BJ (cell line): ENCODE measurements at regions not wholly inside any gene's neighbourhood (a gene's known extent, or its start where the extent isn't known, plus 50 kb on each side); places are given as distances from the start of the nearest gene placed in this dataset.

Experiments
- CTCF ChIA-PET: fragments of 350-600 bp; formaldehyde crosslinking; extraction: SDS; loops from one replicate; lab custom pipeline; 2021; ENCODE audit warnings: antibody characterized with exemption, inconsistent platforms; lab: Yijun Ruan, JAX
- POLR2A ChIA-PET: fragments of 300-600 bp; sonication (Branson Sonifier 250); formaldehyde crosslinking; extraction: SDS; loops from one replicate; lab custom pipeline; 2021; ENCODE audit warnings: antibody characterized with exemption; lab: Charles Lee
- DNase-seq: peaks from one replicate; pipeline ENCODE4 v3.0.0-alpha.2; 2011; ENCODE audit warnings: low read depth
- H3K27me3 ChIP-seq: 2 replicates; pipeline ENCODE4 v1.6.0; 2011; ENCODE audit warnings: low read length; ENCODE audit not compliant: control insufficient read depth, insufficient read depth
- H3K36me3 ChIP-seq: 2 replicates; pipeline ENCODE4 v1.5.1; 2011; ENCODE audit warnings: low read length; ENCODE audit not compliant: control insufficient read depth, insufficient read depth
- H3K4me3 ChIP-seq: 2 replicates; pipeline ENCODE4 v1.5.1; 2011; ENCODE audit warnings: low read depth, mild to moderate bottlenecking, control low read depth, low read length
- TF ChIP-seq, protein P1 (sequence below): IDR thresholded peaks from 2 replicates; pipeline ENCODE4 v1.5.1; 2011; ENCODE audit warnings: low read depth, mild to moderate bottlenecking, control low read depth, inconsistent platforms, low read length, moderate library complexity; ENCODE audit not compliant: insufficient read depth

DNA sequence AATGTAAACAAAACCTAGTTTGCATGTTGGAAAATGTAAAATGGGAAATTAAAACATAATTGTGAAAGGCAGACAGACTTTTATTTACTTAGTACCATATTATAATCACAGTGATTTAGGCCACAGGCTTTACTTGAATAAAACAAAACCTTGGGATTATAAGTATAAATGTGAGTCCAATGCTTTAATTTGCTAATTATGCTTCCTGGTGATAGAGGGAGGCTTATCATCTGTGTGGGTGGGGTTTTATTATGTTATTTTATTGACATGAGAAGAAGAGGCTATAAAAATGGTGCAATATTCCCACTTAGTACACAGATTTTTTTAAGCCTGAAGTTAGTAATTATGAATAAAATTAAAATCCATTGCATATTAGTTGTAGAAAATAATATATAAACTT lies 248.3 kb upstream of the TBL1XR1 start:
- H3K4me3 ChIP-seq: no peak overlapping the region
- DNase-seq: no peak
- TF ChIP-seq, protein P1, sequence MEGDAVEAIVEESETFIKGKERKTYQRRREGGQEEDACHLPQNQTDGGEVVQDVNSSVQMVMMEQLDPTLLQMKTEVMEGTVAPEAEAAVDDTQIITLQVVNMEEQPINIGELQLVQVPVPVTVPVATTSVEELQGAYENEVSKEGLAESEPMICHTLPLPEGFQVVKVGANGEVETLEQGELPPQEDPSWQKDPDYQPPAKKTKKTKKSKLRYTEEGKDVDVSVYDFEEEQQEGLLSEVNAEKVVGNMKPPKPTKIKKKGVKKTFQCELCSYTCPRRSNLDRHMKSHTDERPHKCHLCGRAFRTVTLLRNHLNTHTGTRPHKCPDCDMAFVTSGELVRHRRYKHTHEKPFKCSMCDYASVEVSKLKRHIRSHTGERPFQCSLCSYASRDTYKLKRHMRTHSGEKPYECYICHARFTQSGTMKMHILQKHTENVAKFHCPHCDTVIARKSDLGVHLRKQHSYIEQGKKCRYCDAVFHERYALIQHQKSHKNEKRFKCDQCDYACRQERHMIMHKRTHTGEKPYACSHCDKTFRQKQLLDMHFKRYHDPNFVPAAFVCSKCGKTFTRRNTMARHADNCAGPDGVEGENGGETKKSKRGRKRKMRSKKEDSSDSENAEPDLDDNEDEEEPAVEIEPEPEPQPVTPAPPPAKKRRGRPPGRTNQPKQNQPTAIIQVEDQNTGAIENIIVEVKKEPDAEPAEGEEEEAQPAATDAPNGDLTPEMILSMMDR: no peak
- ChIA-PET CTCF (no interaction called here), POLR2A (no interaction called here)
- H3K27me3 ChIP-seq: no peaks in the 10 kb centered on the region
- H3K36me3 ChIP-seq: no peaks in the 10 kb centered on the region

DNA sequence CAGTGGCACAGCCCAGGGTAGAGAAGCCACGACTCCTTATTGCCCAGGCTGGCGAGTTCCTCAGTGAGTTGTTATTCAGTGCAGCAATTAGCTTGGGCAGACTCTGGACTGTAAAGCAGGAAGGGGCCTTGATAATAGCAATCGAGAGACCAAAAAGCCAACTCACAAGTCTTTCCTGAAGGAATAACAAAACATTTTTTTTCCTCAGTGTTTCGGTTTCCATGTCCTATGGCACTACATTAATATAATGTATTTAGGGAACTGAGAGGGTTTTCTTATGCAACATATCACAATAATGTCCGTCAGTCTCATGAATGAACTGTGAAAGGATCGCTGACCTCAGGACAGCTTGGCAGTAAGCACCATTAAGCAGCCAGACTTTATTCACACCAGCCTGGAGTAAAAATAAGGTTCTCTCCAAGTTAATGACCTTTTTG lies 248.9 kb upstream of the TBL1XR1 start:
- H3K4me3 ChIP-seq: no peak overlapping the region
- CTCF ChIA-PET: no interaction called here
- no peaks in the 10 kb centered on the region for H3K27me3 ChIP-seq
- no peaks in the 10 kb centered on the region for H3K36me3 ChIP-seq
- TF ChIP-seq, protein P1: no peak
- POLR2A ChIA-PET: no interaction called here
- DNase-seq: no peak

DNA sequence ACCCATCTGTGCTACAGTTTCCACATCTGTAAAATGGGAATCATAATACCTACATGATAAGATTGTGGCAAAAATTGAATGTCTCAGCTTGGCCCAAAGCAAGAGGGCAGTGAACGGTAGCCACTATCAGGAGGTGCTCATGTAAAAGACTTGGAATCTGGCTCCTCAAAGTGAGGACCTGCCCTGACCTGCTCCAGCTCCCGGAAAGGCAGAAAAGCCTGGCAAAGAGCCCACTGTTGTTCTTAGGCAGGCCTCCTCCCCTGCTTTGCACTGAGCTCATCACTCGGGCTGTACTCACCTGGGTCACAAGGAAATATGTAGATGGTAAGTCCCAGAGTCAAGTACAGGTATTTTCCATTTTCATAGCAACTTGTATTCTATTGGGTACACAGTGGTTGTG lies 250.7 kb upstream of the TBL1XR1 start:
- CTCF ChIA-PET: no interaction called here
- Histone ChIP-seq H3K36me3 (no peaks in the 10 kb centered on the region), H3K4me3 (no peak overlapping the region), H3K27me3 (no peaks in the 10 kb centered on the region)
- no peak for DNase-seq
- POLR2A ChIA-PET: no interaction called here
- TF ChIP-seq, protein P1: no peak

DNA sequence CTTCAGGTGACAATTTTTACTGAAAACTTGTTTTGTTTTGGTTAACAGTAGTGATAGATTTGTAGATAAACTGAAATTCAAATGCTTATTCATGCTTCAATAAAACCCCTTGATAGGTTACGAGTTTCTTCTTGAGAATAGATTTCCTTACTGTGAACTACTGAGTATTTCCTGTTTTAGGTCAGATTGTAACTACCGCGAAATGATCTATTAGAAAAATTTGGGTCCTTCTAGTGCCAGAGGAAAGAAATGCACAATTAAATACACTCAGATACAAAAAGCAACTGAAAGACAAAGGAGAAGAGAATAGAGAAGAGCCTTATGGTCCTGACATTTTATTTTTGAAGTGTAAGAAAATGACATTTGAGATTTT lies 251.7 kb upstream of the TBL1XR1 start:
- POLR2A ChIA-PET: no interaction called here
- CTCF ChIA-PET: interaction anchor here (1.4 kb wide), 1 partner anchor 398 kb away, joined by 3 read pairs; no protein-coding TSS in a partner anchor
- TF ChIP-seq, protein P1: no peak

DNA sequence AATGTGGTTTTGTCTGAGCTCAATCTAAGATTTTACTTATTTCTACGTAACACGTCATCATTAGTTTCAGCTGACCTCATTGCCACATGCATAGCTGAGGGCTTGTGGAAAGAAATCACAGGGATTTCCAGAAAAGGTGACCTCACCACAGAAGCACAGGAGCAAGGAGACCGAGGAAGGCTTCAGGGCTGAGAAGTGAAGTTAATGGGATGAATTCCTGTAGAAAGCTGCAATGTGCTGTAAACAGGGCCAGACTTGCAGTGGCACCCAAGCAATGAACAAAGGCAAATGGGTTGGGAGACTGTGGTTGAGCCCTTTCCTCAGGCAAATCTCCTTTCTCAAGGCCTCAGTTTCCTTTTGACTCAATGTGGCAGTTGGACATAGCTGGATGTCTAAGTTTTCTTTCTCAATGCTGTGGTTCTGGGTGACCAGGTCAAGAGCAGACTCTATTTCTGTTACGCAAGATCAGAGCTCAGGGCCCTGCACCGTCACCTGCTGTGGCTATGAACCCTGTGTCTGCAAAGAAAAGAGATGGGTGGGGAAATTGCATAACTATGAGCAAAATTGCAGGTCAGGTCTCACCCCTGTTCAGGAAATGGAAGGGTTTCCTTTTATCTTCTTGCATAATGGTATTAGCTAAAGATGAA lies 252.2 kb upstream of the TBL1XR1 start:
- no peak for DNase-seq
- H3K27me3 ChIP-seq: no peaks in the 10 kb centered on the region
- POLR2A ChIA-PET: no interaction called here
- CTCF ChIA-PET: interaction anchor here (1.4 kb wide), 1 partner anchor 399 kb away, joined by 3 read pairs; no protein-coding TSS in a partner anchor
- TF ChIP-seq, protein P1: no peak
- H3K4me3 ChIP-seq: no peak overlapping the region
- no peaks in the 10 kb centered on the region for H3K36me3 ChIP-seq

More for the DNA sequence above, 251.7 kb upstream of the TBL1XR1 start:
- no peaks in the 10 kb centered on the region for H3K36me3 ChIP-seq
- DNase-seq: no peak
- no peaks in the 10 kb centered on the region for H3K27me3 ChIP-seq
- no peak overlapping the region for H3K4me3 ChIP-seq
